ENCODE measurements at regions not wholly inside any gene's neighbourhood (a gene's known extent, or its start where the extent isn't known, plus 50 kb on each side); places are given as distances from the start of the nearest gene placed in this dataset.

- no peak overlapping the region for H3K27ac ChIP-seq
- TF ChIP-seq CTCF (IDR thresholded peaks at IDR 0.05) (no peak), ZFX (IDR thresholded peaks at IDR 0.05; ENCODE audit: borderline replicate concordance) (no peak)
Observed at GRCh38 chr3:64853456-64853855, 165.7 kb upstream of the ADAMTS9 start.

GRCh38 chr3:64852738-64853137 lies 164.9 kb upstream of the ADAMTS9 start:
- TF ChIP-seq ZFX (IDR thresholded peaks at IDR 0.05; ENCODE audit: borderline replicate concordance) (no peak), CTCF (IDR thresholded peaks at IDR 0.05) (no peak)
- no peak overlapping the region for H3K27ac ChIP-seq

- no peak overlapping the region for H3K27ac ChIP-seq
- TF ChIP-seq CTCF (IDR thresholded peaks at IDR 0.05) (no peak), ZFX (IDR thresholded peaks at IDR 0.05; ENCODE audit: borderline replicate concordance) (no peak)
Observed at GRCh38 chr3:64848822-64849221, 161.0 kb upstream of the ADAMTS9 start.

GRCh38 chr3:64848127-64848800 lies 160.5 kb upstream of the ADAMTS9 start:
- no peak overlapping the region for H3K27ac ChIP-seq
- no peak for TF ChIP-seq CTCF (IDR thresholded peaks at IDR 0.05)
- TF ChIP-seq ZFX (IDR thresholded peaks at IDR 0.05; ENCODE audit: borderline replicate concordance): no peak

GRCh38 chr3:64844558-64844957 lies 156.8 kb upstream of the ADAMTS9 start:
- no peak overlapping the region for H3K27ac ChIP-seq
- TF ChIP-seq ZFX (IDR thresholded peaks at IDR 0.05; ENCODE audit: borderline replicate concordance) (no peak), CTCF (IDR thresholded peaks at IDR 0.05) (no peak)

- H3K27ac ChIP-seq: no peak overlapping the region
- no peak for TF ChIP-seq ZFX (IDR thresholded peaks at IDR 0.05; ENCODE audit: borderline replicate concordance)
- no peak for TF ChIP-seq CTCF (IDR thresholded peaks at IDR 0.05)
Observed at GRCh38 chr3:64837986-64838735, 150.4 kb upstream of the ADAMTS9 start.

- TF ChIP-seq CTCF (IDR thresholded peaks at IDR 0.05) (no peak), ZFX (IDR thresholded peaks at IDR 0.05; ENCODE audit: borderline replicate concordance) (no peak)
- no peak overlapping the region for H3K27ac ChIP-seq
Observed at GRCh38 chr3:64837126-64837738, 149.4 kb upstream of the ADAMTS9 start.
